CD4-positive, alpha-beta T cell treated with Interleukin-4 for 4 hours (primary cell): ENCODE measurements at regions not wholly inside any gene's neighbourhood (a gene's known extent, or its start where the extent isn't known, plus 50 kb on each side); places are given as distances from the start of the nearest gene placed in this dataset.
"Not testable (repeated sequence)": the region's sequence is repeated elsewhere in the genome, so short reads cannot be mapped to it uniquely, and the experiment has no call there.

Source experiments
- DNase-seq: peaks from one replicate; pipeline ENCODE4 v3.0.0-alpha.2; 2020

- no peak for DNase-seq
Measured at GRCh38 chr4:169885893-169886292, 128.1 kb upstream of the HPF1 start.

GRCh38 chr4:169881769-169882168 is 124.0 kb upstream of the HPF1 start:
- no peak for DNase-seq

GRCh38 chr4:169870507-169870906 is 112.8 kb upstream of the HPF1 start:
- DNase-seq, result no peak

- no peak for DNase-seq
Measured at GRCh38 chr4:169869490-169869889, 111.7 kb upstream of the HPF1 start.

- DNase-seq, result no peak
Measured at GRCh38 chr4:169861593-169861992, 103.8 kb upstream of the HPF1 start.

GRCh38 chr4:169859366-169860216 is 101.8 kb upstream of the HPF1 start:
- no peak for DNase-seq

- DNase-seq, result no peak
Measured at GRCh38 chr4:169854090-169854489, 96.3 kb upstream of the HPF1 start.

- no peak for DNase-seq
Measured at GRCh38 chr4:169852481-169852880, 94.7 kb upstream of the HPF1 start.

GRCh38 chr4:169851750-169852149 is 94.0 kb upstream of the HPF1 start:
- DNase-seq, result no peak

- no peak for DNase-seq
Measured at GRCh38 chr4:169849456-169849855, 91.7 kb upstream of the HPF1 start.

- DNase-seq, result no peak
Measured at GRCh38 chr4:169848018-169848417, 90.3 kb upstream of the HPF1 start.

GRCh38 chr4:169847171-169847570 is 89.4 kb upstream of the HPF1 start:
- DNase-seq, result no peak

GRCh38 chr4:169846396-169846795 is 88.7 kb upstream of the HPF1 start:
- DNase-seq, result no peak

GRCh38 chr4:169841776-169842175 is 84.0 kb upstream of the HPF1 start:
- DNase-seq, result no peak

- no peak for DNase-seq
Measured at GRCh38 chr4:169840554-169840953, 82.8 kb upstream of the HPF1 start.

- DNase-seq, result not testable (repeated sequence)
Measured at GRCh38 chr4:169828329-169828728, 70.6 kb upstream of the HPF1 start.

- DNase-seq, result no peak
Measured at GRCh38 chr4:169826634-169827187, 69.0 kb upstream of the HPF1 start.

- no peak for DNase-seq
Measured at GRCh38 chr4:169823685-169824084, 65.9 kb upstream of the HPF1 start.

GRCh38 chr4:169821402-169821801 is 63.7 kb upstream of the HPF1 start:
- no peak for DNase-seq

- DNase-seq, result no peak
Measured at GRCh38 chr4:169818063-169818679, 60.4 kb upstream of the HPF1 start.

GRCh38 chr4:169815606-169816005 is 57.9 kb upstream of the HPF1 start:
- no peak for DNase-seq

- no peak for DNase-seq
Measured at GRCh38 chr4:169811476-169811875, 53.7 kb upstream of the HPF1 start.

GRCh38 chr4:169810325-169811323 is 52.9 kb upstream of the HPF1 start:
- peak; percentile 58 for DNase-seq
